ENCODE measurements at regions not wholly inside any gene's neighbourhood (a gene's known extent, or its start where the extent isn't known, plus 50 kb on each side); places are given as distances from the start of the nearest gene placed in this dataset.

DNA sequence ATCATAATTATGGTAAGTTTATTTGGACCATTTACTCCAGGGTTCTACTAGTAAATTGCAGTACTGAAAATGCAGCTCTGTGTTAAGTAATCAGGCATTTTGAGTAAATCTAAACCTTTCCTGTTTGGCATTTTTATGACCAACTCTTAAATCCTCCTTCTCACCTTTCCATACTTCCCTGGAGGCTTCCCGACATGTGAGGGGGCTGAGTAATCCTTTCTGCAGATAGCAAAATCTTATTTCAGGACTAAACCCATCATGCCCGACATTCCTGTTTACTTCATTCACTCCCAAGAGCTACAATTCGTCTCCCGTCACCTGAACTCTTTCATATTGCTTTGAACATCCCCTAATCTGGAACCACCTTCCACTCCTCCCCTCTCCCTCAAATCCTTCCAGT, 296.6 kb downstream of the IKZF2 start:
- Mint-ChIP-seq H3K27me3 (ENCODE audit: insufficient read depth, low read depth, poor library complexity) (peaks cover 4% of the 10 kb centered on the region), H3K4me3 (no peak overlapping the region), H3K4me1 (no peaks in the 10 kb centered on the region), H3K9me3 (peaks cover 14% of the 10 kb centered on the region), H3K27ac (no peak overlapping the region), H3K36me3 (ENCODE audit: low read depth) (peaks cover 5% of the 10 kb centered on the region; the same call in 2 of the 3 replicates)
- no peak overlapping the region for H3K27ac ChIP-seq (ENCODE audit: low read depth)
- H4K20me1 ChIP-seq (replicated peaks; ENCODE audit: insufficient read depth), result no peaks in the 10 kb centered on the region
- H3K27me3 ChIP-seq (ENCODE audit: insufficient read depth), result no peaks in the 10 kb centered on the region
- H3K4me2 ChIP-seq, result no peak overlapping the region
- 0 out of 2 replicates have a peak, but pooled peaks cover 4% of the 10 kb centered on the region for H3K9me2 ChIP-seq (ENCODE audit: insufficient read depth)
- no peak overlapping the region for H2AFZ ChIP-seq
- no peak for DNase-seq (ENCODE audit: low spot score)
- TF ChIP-seq, protein P1, sequence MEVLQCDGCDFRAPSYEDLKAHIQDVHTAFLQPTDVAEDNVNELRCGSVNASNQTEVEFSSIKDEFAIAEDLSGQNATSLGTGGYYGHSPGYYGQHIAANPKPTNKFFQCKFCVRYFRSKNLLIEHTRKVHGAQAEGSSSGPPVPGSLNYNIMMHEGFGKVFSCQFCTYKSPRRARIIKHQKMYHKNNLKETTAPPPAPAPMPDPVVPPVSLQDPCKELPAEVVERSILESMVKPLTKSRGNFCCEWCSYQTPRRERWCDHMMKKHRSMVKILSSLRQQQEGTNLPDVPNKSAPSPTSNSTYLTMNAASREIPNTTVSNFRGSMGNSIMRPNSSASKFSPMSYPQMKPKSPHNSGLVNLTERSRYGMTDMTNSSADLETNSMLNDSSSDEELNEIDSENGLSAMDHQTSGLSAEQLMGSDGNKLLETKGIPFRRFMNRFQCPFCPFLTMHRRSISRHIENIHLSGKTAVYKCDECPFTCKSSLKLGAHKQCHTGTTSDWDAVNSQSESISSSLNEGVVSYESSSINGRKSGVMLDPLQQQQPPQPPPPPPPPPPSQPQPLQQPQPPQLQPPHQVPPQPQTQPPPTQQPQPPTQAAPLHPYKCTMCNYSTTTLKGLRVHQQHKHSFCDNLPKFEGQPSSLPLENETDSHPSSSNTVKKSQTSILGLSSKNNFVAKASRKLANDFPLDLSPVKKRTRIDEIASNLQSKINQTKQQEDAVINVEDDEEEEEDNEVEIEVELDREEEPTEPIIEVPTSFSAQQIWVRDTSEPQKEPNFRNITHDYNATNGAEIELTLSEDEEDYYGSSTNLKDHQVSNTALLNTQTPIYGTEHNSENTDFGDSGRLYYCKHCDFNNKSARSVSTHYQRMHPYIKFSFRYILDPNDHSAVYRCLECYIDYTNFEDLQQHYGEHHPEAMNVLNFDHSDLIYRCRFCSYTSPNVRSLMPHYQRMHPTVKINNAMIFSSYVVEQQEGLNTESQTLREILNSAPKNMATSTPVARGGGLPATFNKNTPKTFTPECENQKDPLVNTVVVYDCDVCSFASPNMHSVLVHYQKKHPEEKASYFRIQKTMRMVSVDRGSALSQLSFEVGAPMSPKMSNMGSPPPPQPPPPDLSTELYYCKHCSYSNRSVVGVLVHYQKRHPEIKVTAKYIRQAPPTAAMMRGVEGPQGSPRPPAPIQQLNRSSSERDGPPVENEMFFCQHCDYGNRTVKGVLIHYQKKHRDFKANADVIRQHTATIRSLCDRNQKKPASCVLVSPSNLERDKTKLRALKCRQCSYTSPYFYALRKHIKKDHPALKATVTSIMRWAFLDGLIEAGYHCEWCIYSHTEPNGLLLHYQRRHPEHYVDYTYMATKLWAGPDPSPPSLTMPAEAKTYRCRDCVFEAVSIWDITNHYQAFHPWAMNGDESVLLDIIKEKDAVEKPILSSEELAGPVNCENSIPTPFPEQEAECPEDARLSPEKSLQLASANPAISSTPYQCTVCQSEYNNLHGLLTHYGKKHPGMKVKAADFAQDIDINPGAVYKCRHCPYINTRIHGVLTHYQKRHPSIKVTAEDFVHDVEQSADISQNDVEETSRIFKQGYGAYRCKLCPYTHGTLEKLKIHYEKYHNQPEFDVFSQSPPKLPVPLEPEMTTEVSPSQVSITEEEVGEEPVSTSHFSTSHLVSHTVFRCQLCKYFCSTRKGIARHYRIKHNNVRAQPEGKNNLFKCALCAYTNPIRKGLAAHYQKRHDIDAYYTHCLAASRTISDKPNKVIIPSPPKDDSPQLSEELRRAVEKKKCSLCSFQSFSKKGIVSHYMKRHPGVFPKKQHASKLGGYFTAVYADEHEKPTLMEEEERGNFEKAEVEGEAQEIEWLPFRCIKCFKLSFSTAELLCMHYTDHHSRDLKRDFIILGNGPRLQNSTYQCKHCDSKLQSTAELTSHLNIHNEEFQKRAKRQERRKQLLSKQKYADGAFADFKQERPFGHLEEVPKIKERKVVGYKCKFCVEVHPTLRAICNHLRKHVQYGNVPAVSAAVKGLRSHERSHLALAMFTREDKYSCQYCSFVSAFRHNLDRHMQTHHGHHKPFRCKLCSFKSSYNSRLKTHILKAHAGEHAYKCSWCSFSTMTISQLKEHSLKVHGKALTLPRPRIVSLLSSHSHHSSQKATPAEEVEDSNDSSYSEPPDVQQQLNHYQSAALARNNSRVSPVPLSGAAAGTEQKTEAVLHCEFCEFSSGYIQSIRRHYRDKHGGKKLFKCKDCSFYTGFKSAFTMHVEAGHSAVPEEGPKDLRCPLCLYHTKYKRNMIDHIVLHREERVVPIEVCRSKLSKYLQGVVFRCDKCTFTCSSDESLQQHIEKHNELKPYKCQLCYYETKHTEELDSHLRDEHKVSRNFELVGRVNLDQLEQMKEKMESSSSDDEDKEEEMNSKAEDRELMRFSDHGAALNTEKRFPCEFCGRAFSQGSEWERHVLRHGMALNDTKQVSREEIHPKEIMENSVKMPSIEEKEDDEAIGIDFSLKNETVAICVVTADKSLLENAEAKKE (CRISPR knock-in tag; IDR thresholded peaks at IDR 0.05), result no peak
- no peak for TF ChIP-seq JUNB (IDR thresholded peaks at IDR 0.05; ENCODE audit: unreplicated experiment)
- no peak for TF ChIP-seq POLR2AphosphoS5 (IDR thresholded peaks at IDR 0.05; ENCODE audit: low read depth)
- TF ChIP-seq ZNF331 (CRISPR knock-in tag; IDR thresholded peaks at IDR 0.05; ENCODE audit: low read depth), result no peak
- TF ChIP-seq STAT1 (IDR thresholded peaks at IDR 0.05; ENCODE audit: unreplicated experiment), result no peak
- TF ChIP-seq, protein P2, sequence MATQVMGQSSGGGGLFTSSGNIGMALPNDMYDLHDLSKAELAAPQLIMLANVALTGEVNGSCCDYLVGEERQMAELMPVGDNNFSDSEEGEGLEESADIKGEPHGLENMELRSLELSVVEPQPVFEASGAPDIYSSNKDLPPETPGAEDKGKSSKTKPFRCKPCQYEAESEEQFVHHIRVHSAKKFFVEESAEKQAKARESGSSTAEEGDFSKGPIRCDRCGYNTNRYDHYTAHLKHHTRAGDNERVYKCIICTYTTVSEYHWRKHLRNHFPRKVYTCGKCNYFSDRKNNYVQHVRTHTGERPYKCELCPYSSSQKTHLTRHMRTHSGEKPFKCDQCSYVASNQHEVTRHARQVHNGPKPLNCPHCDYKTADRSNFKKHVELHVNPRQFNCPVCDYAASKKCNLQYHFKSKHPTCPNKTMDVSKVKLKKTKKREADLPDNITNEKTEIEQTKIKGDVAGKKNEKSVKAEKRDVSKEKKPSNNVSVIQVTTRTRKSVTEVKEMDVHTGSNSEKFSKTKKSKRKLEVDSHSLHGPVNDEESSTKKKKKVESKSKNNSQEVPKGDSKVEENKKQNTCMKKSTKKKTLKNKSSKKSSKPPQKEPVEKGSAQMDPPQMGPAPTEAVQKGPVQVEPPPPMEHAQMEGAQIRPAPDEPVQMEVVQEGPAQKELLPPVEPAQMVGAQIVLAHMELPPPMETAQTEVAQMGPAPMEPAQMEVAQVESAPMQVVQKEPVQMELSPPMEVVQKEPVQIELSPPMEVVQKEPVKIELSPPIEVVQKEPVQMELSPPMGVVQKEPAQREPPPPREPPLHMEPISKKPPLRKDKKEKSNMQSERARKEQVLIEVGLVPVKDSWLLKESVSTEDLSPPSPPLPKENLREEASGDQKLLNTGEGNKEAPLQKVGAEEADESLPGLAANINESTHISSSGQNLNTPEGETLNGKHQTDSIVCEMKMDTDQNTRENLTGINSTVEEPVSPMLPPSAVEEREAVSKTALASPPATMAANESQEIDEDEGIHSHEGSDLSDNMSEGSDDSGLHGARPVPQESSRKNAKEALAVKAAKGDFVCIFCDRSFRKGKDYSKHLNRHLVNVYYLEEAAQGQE (IDR thresholded peaks at IDR 0.05; ENCODE audit: unreplicated experiment), result no peak
- no peak for TF ChIP-seq CREB1 (CRISPR knock-in tag; IDR thresholded peaks at IDR 0.05; ENCODE audit: low read depth)
- TF ChIP-seq EZH2 (IDR thresholded peaks at IDR 0.05; ENCODE audit: low read depth, unreplicated experiment), result no peak
- TF ChIP-seq EZH2phosphoT487 (IDR thresholded peaks at IDR 0.05; ENCODE audit: unreplicated experiment), result no peak
- TF ChIP-seq ZNF114 (CRISPR knock-in tag; IDR thresholded peaks at IDR 0.05), result no peak
- TF ChIP-seq, protein P3, sequence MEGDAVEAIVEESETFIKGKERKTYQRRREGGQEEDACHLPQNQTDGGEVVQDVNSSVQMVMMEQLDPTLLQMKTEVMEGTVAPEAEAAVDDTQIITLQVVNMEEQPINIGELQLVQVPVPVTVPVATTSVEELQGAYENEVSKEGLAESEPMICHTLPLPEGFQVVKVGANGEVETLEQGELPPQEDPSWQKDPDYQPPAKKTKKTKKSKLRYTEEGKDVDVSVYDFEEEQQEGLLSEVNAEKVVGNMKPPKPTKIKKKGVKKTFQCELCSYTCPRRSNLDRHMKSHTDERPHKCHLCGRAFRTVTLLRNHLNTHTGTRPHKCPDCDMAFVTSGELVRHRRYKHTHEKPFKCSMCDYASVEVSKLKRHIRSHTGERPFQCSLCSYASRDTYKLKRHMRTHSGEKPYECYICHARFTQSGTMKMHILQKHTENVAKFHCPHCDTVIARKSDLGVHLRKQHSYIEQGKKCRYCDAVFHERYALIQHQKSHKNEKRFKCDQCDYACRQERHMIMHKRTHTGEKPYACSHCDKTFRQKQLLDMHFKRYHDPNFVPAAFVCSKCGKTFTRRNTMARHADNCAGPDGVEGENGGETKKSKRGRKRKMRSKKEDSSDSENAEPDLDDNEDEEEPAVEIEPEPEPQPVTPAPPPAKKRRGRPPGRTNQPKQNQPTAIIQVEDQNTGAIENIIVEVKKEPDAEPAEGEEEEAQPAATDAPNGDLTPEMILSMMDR (conservative IDR thresholded peaks at IDR 0.05; ENCODE audit: low read depth in 2 of 2), result no peak
- TF ChIP-seq, protein P4, sequence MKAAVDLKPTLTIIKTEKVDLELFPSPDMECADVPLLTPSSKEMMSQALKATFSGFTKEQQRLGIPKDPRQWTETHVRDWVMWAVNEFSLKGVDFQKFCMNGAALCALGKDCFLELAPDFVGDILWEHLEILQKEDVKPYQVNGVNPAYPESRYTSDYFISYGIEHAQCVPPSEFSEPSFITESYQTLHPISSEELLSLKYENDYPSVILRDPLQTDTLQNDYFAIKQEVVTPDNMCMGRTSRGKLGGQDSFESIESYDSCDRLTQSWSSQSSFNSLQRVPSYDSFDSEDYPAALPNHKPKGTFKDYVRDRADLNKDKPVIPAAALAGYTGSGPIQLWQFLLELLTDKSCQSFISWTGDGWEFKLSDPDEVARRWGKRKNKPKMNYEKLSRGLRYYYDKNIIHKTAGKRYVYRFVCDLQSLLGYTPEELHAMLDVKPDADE (IDR thresholded peaks at IDR 0.05), result no peak
- TF ChIP-seq NANOG (IDR thresholded peaks at IDR 0.05; ENCODE audit: borderline replicate concordance), result no peak
- H3F3A ChIP-seq (replicated peaks; ENCODE audit: low read depth), result no peaks in the 10 kb centered on the region
- H3K79me2 ChIP-seq (replicated peaks; ENCODE audit: insufficient read depth), result no peaks in the 10 kb centered on the region
- ATAC-seq, result no peak
- no peaks in the 10 kb centered on the region for H3K4me1 ChIP-seq (ENCODE audit: insufficient read depth)
- H3K4me3 ChIP-seq, result no peak overlapping the region
- H3K36me3 ChIP-seq (ENCODE audit: insufficient read depth), result no peaks in the 10 kb centered on the region

Measured in GM23338 (cell line).